RWPE1 (cell line): ENCODE measurements at regions not wholly inside any gene's neighbourhood (a gene's known extent, or its start where the extent isn't known, plus 50 kb on each side); places are given as distances from the start of the nearest gene placed in this dataset.

Source experiments
- CTCF ChIA-PET: fragments of 350-600 bp; sonication (Branson Sonifier 250); formaldehyde crosslinking; extraction: SDS; loops from one replicate; lab custom pipeline; 2021; lab: Yijun Ruan, JAX
- POLR2A ChIA-PET: fragments of 400-600 bp; formaldehyde crosslinking; extraction: SDS; loops from one replicate; lab custom pipeline; 2020; ENCODE audit warnings: antibody characterized with exemption; ENCODE audit not compliant: low non-redundant PET; lab: Yijun Ruan, JAX
- DNase-seq: peaks from one replicate; pipeline ENCODE4 v3.0.0; 2012; ENCODE audit warnings: low spot score
- H3K27ac ChIP-seq: fragments of 450-650 bp; 2 replicates; pipeline ENCODE4 v1.5.1; 2017
- CTCF ChIP-seq: fragments of 450-650 bp; conservative IDR thresholded peaks from 2 replicates; pipeline ENCODE4 v1.5.1; 2017; ENCODE audit warnings: low read depth, mild to moderate bottlenecking

- ChIA-PET POLR2A (interaction anchor here (0.5 to 0.6 kb wide), 3 partner anchors 103 to 215 kb away, joined by 3 to 6 read pairs (median 3); no protein-coding TSS in a partner anchor), CTCF (interaction anchor here (0.6 to 4.0 kb wide), 21 partner anchors 9 to 266 kb away, joined by 3 to 24 read pairs (median 5); partner anchors contain the start of gene CSNK1A1)
- DNase-seq: peak; percentile 74
- H3K27ac ChIP-seq: peak overlapping the region; percentile 98
- no peak for TF ChIP-seq CTCF
Measured at GRCh38 chr5:149441986-149442385, 62.9 kb upstream of the IL17B start.

GRCh38 chr5:149441194-149441753, 62.2 kb upstream of the IL17B start:
- ChIA-PET POLR2A (interaction anchor here (0.6 kb wide), 1 partner anchor 215 kb away, joined by 6 read pairs; no protein-coding TSS in a partner anchor), CTCF (interaction anchor here (0.6 to 4.0 kb wide), 7 partner anchors 23 to 121 kb away, joined by 3 to 24 read pairs (median 4); no protein-coding TSS in a partner anchor)
- DNase-seq: no peak
- peak overlapping the region; percentile 98 for H3K27ac ChIP-seq
- no peak for TF ChIP-seq CTCF

- TF ChIP-seq CTCF: peak; percentile 79
- DNase-seq: peak; percentile 99
- CTCF ChIA-PET: interaction anchor here (0.5 to 4.0 kb wide), 23 partner anchors 8 to 194 kb away, joined by 3 to 24 read pairs (median 4); partner anchors contain the start of gene CSNK1A1
- POLR2A ChIA-PET: no interaction called here
- H3K27ac ChIP-seq: peak overlapping the region; percentile 98
Measured at GRCh38 chr5:149439899-149440542, 60.9 kb upstream of the IL17B start.

GRCh38 chr5:149438711-149439132, 59.6 kb upstream of the IL17B start:
- peak; percentile 60 for DNase-seq
- CTCF ChIA-PET: interaction anchor here (0.5 to 1.6 kb wide), 8 partner anchors 15 to 144 kb away, joined by 3 to 6 read pairs (median 3); no protein-coding TSS in a partner anchor
- H3K27ac ChIP-seq: peak overlapping the region; percentile 98
- POLR2A ChIA-PET: no interaction called here
- TF ChIP-seq CTCF: no peak

- POLR2A ChIA-PET: no interaction called here
Measured at GRCh38 chr5:149438281-149438680, 59.2 kb upstream of the IL17B start.

More at GRCh38 chr5:149438281-149438680, 59.2 kb upstream of the IL17B start:
- TF ChIP-seq CTCF: no peak
- peak overlapping the region; percentile 98 for H3K27ac ChIP-seq
- no peak for DNase-seq
- CTCF ChIA-PET: interaction anchor here (0.9 to 1.0 kb wide), 2 partner anchors 71 to 143 kb away, joined by 3 read pairs; no protein-coding TSS in a partner anchor
